Epithelial cell of esophagus (primary cell): ENCODE measurements at regions not wholly inside any gene's neighbourhood (a gene's known extent, or its start where the extent isn't known, plus 50 kb on each side); places are given as distances from the start of the nearest gene placed in this dataset.

Experiments used
- DNase-seq: peaks from one replicate; pipeline ENCODE4 v3.0.0; 2010; ENCODE audit warnings: low read depth
- H3K4me3 ChIP-seq: 2 replicates; pipeline ENCODE4 v1.5.1; 2011; ENCODE audit warnings: mild to moderate bottlenecking, low read length, control low read depth
- TF ChIP-seq, protein P1 (sequence below): IDR thresholded peaks from 2 replicates; pipeline ENCODE4 v1.5.1; 2011; ENCODE audit warnings: low read depth, mild to moderate bottlenecking, low read length, control low read depth, inconsistent platforms; ENCODE audit not compliant: insufficient read depth; ENCODE audit errors: missing control alignments

DNA sequence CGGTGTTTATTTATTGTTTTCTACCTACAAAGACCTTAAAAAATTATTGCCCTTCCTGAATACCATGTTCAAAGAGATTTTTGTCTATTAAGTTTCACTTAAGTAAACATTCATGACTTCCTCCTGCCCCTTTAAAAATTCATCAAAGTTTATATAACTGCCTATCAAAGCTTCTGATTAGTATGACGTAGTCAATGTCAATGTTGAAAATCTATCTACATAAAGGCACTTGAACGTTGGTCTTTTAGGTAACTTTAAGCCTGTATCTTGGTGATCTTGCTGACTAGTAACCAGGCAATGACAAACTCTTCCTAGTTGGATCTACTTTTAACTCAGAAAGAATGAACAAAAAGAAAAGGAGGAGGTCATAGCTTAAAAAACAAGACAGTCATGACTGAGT lies 97.2 kb downstream of the MAIP1 start:
- no peak for DNase-seq
- H3K4me3 ChIP-seq, result no peak overlapping the region
- TF ChIP-seq, protein P1, sequence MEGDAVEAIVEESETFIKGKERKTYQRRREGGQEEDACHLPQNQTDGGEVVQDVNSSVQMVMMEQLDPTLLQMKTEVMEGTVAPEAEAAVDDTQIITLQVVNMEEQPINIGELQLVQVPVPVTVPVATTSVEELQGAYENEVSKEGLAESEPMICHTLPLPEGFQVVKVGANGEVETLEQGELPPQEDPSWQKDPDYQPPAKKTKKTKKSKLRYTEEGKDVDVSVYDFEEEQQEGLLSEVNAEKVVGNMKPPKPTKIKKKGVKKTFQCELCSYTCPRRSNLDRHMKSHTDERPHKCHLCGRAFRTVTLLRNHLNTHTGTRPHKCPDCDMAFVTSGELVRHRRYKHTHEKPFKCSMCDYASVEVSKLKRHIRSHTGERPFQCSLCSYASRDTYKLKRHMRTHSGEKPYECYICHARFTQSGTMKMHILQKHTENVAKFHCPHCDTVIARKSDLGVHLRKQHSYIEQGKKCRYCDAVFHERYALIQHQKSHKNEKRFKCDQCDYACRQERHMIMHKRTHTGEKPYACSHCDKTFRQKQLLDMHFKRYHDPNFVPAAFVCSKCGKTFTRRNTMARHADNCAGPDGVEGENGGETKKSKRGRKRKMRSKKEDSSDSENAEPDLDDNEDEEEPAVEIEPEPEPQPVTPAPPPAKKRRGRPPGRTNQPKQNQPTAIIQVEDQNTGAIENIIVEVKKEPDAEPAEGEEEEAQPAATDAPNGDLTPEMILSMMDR, result no peak

DNA sequence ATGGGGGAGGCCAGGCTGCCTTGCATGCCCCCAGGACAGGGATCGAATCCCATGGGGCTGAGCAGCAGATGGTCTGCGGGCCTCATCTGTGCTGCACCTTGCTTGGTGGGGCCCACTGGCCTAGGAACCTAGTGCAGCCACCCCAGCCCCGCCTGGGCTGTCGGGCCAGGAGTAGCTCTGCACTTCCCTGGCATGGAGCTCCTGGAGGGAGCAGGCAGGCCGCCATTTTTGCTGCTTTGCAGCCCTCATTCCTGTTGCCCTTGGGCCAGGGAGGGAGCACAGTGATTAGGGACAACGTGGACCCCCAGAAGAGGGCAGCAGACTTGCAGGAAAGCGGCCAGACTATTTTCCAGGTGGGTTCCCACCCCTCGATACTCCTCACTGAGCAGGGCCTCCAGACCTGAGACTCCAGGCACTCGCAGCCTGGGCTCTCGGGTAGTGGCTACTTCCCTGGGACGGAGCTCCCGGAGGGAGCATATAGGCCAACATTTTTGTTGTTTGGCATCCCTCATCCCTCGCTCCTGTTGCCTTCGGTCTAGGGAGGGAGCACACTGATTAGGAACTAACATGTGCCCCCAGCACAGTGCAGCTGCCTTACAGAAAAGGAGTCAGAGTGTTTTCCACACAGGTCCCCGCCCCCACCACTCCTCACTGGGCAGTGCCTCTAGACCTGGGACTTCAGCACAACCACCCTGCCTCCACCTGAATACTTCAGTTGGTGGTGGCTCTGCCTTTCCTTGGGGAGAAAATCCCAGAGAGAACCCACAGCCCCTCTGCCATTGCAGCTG lies 99.5 kb downstream of the MAIP1 start:
- no peak overlapping the region for H3K4me3 ChIP-seq
- TF ChIP-seq, protein P1, result no peak
- DNase-seq, result no peak

DNA sequence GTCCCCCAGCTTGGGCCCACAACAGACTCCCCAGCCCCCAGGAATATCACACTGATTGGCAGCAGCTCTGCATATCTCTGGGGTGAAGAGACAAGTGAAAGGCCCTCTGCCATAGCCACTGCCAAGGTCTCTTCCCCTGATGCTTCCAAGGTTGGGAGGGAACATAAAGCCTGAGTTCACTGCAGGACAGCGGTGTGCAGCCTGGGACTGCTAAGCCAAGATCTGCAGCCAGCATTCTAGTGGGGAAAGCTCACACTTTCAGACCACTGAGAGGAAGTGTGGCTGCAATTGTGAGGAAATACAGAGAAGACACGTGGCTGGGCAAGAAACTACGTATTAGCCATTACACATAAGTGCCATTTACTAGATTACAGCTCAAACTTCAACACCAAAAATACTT lies 100.7 kb downstream of the MAIP1 start:
- DNase-seq, result no peak
- H3K4me3 ChIP-seq, result no peak overlapping the region
- TF ChIP-seq, protein P1, result no peak

DNA sequence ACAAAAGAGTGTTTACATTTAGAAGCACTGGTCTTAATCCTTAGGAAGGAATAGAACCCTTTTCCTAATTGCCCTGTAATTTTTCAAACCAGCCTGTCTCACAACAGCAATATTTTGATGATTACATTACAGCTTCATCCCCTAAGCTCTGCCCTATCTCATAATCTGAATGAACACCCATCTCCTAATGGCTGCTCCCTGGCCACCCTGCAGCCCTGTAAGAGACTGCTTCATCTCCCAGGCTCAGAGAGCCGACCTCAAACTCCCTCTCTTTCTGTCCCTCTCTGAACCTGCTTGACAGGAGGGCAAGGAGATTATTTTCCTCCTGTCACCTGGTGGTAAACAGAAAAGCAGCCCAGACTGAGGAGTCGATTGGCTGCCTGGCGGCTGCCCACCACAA lies 107.8 kb downstream of the MAIP1 start:
- no peak overlapping the region for H3K4me3 ChIP-seq
- TF ChIP-seq, protein P1, result no peak
- DNase-seq, result no peak

- H3K4me3 ChIP-seq, result no peak overlapping the region
- TF ChIP-seq, protein P1, result no peak
- DNase-seq, result no peak
Observed at GRCh38 chr2:200064879-200065278, 109.5 kb downstream of the MAIP1 start.

DNA sequence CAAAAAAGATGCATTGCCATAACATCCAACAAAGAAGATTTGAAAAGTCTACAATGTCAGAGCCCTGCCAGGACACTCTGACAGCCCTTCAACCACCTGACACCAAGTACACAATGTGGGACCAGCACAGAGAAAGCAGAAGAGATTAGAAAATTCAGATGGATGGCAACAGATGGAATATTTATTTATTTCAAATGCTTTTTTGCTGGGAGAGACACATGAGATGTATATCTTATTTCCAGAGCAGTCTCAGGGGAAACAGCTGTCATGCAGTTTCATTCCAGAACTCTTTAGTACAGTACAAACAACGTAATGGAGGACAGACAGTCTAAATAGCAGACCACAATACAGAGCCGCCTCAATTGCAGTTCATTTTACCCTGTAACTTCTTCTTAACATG lies 110.1 kb downstream of the MAIP1 start:
- no peak for DNase-seq
- H3K4me3 ChIP-seq, result no peak overlapping the region
- TF ChIP-seq, protein P1, result no peak

- TF ChIP-seq, protein P1, result no peak
- H3K4me3 ChIP-seq, result no peak overlapping the region
- no peak for DNase-seq
Observed at GRCh38 chr2:200066417-200066816, 111.0 kb downstream of the MAIP1 start.
